MM.1S (cell line): ENCODE measurements at regions not wholly inside any gene's neighbourhood (a gene's known extent, or its start where the extent isn't known, plus 50 kb on each side); places are given as distances from the start of the nearest gene placed in this dataset.

Source experiments
- DNase-seq: peaks from one replicate; pipeline ENCODE4 v3.0.0-alpha.2; 2015
- H2AFZ ChIP-seq: fragments of 300-600 bp; sonication (generic); 2 replicates; pipeline ENCODE4 v1.6.0; 2016; ENCODE audit warnings: antibody characterized with exemption, low read length
- H3F3A ChIP-seq: fragments of 300-600 bp; sonication (generic); 2 replicates; pipeline ENCODE4 v1.6.1; 2016; ENCODE audit warnings: mild to moderate bottlenecking, antibody characterized with exemption, low read length, moderate library complexity, mixed read lengths; ENCODE audit not compliant: insufficient read depth
- H3K27ac ChIP-seq: fragments of 300-600 bp; sonication (generic); 2 replicates; pipeline ENCODE4 v1.5.1; 2016; ENCODE audit warnings: mild to moderate bottlenecking, low read length
- H3K27me3 ChIP-seq: fragments of 300-600 bp; sonication (generic); replicated peaks from 2 replicates; pipeline ENCODE4 v1.6.0; 2016; ENCODE audit warnings: low read length; ENCODE audit not compliant: insufficient read depth
- H3K36me3 ChIP-seq: fragments of 300-600 bp; sonication (generic); replicated peaks from 2 replicates; pipeline ENCODE4 v1.6.1; 2016; ENCODE audit warnings: mild to moderate bottlenecking, low read length, mixed read lengths; ENCODE audit not compliant: insufficient read depth
- H3K4me1 ChIP-seq: fragments of 300-600 bp; sonication (generic); 2 replicates; pipeline ENCODE4 v1.6.1; 2016; ENCODE audit warnings: low read length, mixed read lengths
- H3K4me2 ChIP-seq: fragments of 300-600 bp; sonication (generic); 2 replicates; pipeline ENCODE4 v1.6.0; 2016; ENCODE audit warnings: low read depth, low read length
- H3K4me3 ChIP-seq: fragments of 300-600 bp; sonication (generic); 2 replicates; pipeline ENCODE4 v1.5.1; 2016; ENCODE audit warnings: low read length, mixed read lengths
- H3K79me2 ChIP-seq: fragments of 300-600 bp; sonication (generic); 2 replicates; pipeline ENCODE4 v1.6.1; 2016; ENCODE audit warnings: mixed run types, low read length, mixed read lengths
- H3K9ac ChIP-seq: fragments of 300-600 bp; sonication (generic); 2 replicates; pipeline ENCODE4 v1.6.1; 2016; ENCODE audit warnings: low read length, mixed read lengths
- H3K9me2 ChIP-seq: fragments of 300-600 bp; sonication (generic); replicated peaks from 2 replicates; pipeline ENCODE4 v1.6.1; 2016; ENCODE audit warnings: mild to moderate bottlenecking, low read length, mixed read lengths; ENCODE audit not compliant: insufficient read depth
- H3K9me3 ChIP-seq: fragments of 300-600 bp; sonication (generic); replicated peaks from 2 replicates; pipeline ENCODE4 v1.6.1; 2016; ENCODE audit warnings: mild to moderate bottlenecking, low read length, mixed read lengths; ENCODE audit not compliant: insufficient read depth
- H4K20me1 ChIP-seq: fragments of 300-600 bp; sonication (generic); 2 replicates; pipeline ENCODE4 v1.6.1; 2016; ENCODE audit warnings: mild to moderate bottlenecking, low read length, moderate library complexity, mixed read lengths; ENCODE audit not compliant: insufficient read depth
- CTCF ChIP-seq: fragments of 300-600 bp; sonication (generic); IDR thresholded peaks from 2 replicates; pipeline ENCODE4 v1.5.1; 2016; ENCODE audit warnings: antibody characterized with exemption, low read length, mixed read lengths
- EZH2 ChIP-seq: fragments of 300-600 bp; sonication (generic); optimal IDR thresholded peaks from 2 replicates; pipeline ENCODE3; 2017; ENCODE audit warnings: low read depth, mild to moderate bottlenecking, antibody characterized with exemption, low read length, mixed read lengths
- EZH2phosphoT487 ChIP-seq: fragments of 300-600 bp; sonication (generic); IDR thresholded peaks from 2 replicates; pipeline ENCODE4 v1.6.1; 2018; ENCODE audit warnings: antibody characterized with exemption, low read length

GRCh38 chr1:212215910-212216309 is 69.3 kb upstream of the PPP2R5A start:
- H3K9me3 ChIP-seq, result no peaks in the 10 kb centered on the region
- DNase-seq, result no peak
- H3K27ac ChIP-seq, result no peak overlapping the region
- H3K79me2 ChIP-seq, result no peaks in the 10 kb centered on the region
- TF ChIP-seq EZH2phosphoT487 (no peak), EZH2 (no peak), CTCF (no peak)
- no peaks in the 10 kb centered on the region for H3K9me2 ChIP-seq
- no peak overlapping the region for H3K9ac ChIP-seq
- H2AFZ ChIP-seq, result no peak overlapping the region
- H3K36me3 ChIP-seq, result no peaks in the 10 kb centered on the region
- H4K20me1 ChIP-seq, result no peaks in the 10 kb centered on the region
- H3K4me1 ChIP-seq, result peaks cover 17% of the 10 kb centered on the region
- no peak overlapping the region for H3K4me3 ChIP-seq
- no peak overlapping the region for H3K4me2 ChIP-seq
- peaks cover 5% of the 10 kb centered on the region; the same call in 1 of the 2 replicates for H3F3A ChIP-seq
- H3K27me3 ChIP-seq, result no peaks in the 10 kb centered on the region

DNA sequence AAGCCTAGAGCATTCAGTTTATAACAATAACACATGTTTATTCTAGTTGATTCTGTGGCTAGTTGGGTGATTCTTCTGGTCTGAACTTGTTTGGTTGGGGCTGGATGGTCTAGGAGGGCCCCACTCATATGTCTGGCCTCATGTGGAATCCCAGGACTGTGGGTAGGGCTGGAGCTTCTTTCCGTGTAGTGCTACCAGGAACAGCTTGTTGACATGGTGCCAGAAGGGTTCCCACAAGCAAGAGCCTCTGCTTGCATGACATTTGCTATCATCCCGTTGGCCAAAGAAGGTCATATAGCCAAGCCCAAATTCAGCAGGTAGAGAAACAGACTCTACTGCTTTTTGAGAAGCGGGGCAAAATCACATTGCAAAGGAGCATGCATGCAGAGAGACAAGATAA is 67.6 kb upstream of the PPP2R5A start:
- Histone ChIP-seq H3K4me2 (no peak overlapping the region), H3K4me1 (peaks cover 17% of the 10 kb centered on the region)

GRCh38 chr1:212218065-212218464 is 67.1 kb upstream of the PPP2R5A start:
- no peak overlapping the region for H3K4me3 ChIP-seq
- no peaks in the 10 kb centered on the region for H3K79me2 ChIP-seq
- no peaks in the 10 kb centered on the region for H3K27me3 ChIP-seq
- DNase-seq, result no peak
- H3F3A ChIP-seq, result peaks cover 5% of the 10 kb centered on the region; the same call in 1 of the 2 replicates
- H3K36me3 ChIP-seq, result no peaks in the 10 kb centered on the region
- H3K9me2 ChIP-seq, result no peaks in the 10 kb centered on the region
- H2AFZ ChIP-seq, result no peak overlapping the region
- H3K4me1 ChIP-seq, result peaks cover 17% of the 10 kb centered on the region
- H3K9ac ChIP-seq, result no peak overlapping the region
- TF ChIP-seq EZH2 (no peak), CTCF (no peak)
- H3K9me3 ChIP-seq, result no peaks in the 10 kb centered on the region
- H3K4me2 ChIP-seq, result no peak overlapping the region
- H3K27ac ChIP-seq, result no peak overlapping the region
- no peaks in the 10 kb centered on the region for H4K20me1 ChIP-seq

More for the DNA sequence above, 67.6 kb upstream of the PPP2R5A start:
- no peak overlapping the region for H3K4me3 ChIP-seq
- H3F3A ChIP-seq, result peaks cover 5% of the 10 kb centered on the region; the same call in 1 of the 2 replicates
- no peak overlapping the region for H3K27ac ChIP-seq
- no peaks in the 10 kb centered on the region for H3K9me3 ChIP-seq
- DNase-seq, result no peak
- TF ChIP-seq EZH2 (no peak), EZH2phosphoT487 (no peak), CTCF (no peak)
- no peaks in the 10 kb centered on the region for H3K79me2 ChIP-seq
- no peaks in the 10 kb centered on the region for H3K36me3 ChIP-seq
- H2AFZ ChIP-seq, result no peak overlapping the region
- H3K27me3 ChIP-seq, result no peaks in the 10 kb centered on the region
- no peaks in the 10 kb centered on the region for H4K20me1 ChIP-seq
- no peak overlapping the region for H3K9ac ChIP-seq
- no peaks in the 10 kb centered on the region for H3K9me2 ChIP-seq
